MV-4-11 (cell line): ENCODE measurements at regions not wholly inside any gene's neighbourhood (a gene's known extent, or its start where the extent isn't known, plus 50 kb on each side); places are given as distances from the start of the nearest gene placed in this dataset.
"Not testable (repeated sequence)": the region's sequence is repeated elsewhere in the genome, so short reads cannot be mapped to it uniquely, and the experiment has no call there.

ENCODE experiments used
- DNase-seq: peaks from one replicate; lab custom pipeline; 2025; lab: John Stamatoyannopoulos, UW

DNA sequence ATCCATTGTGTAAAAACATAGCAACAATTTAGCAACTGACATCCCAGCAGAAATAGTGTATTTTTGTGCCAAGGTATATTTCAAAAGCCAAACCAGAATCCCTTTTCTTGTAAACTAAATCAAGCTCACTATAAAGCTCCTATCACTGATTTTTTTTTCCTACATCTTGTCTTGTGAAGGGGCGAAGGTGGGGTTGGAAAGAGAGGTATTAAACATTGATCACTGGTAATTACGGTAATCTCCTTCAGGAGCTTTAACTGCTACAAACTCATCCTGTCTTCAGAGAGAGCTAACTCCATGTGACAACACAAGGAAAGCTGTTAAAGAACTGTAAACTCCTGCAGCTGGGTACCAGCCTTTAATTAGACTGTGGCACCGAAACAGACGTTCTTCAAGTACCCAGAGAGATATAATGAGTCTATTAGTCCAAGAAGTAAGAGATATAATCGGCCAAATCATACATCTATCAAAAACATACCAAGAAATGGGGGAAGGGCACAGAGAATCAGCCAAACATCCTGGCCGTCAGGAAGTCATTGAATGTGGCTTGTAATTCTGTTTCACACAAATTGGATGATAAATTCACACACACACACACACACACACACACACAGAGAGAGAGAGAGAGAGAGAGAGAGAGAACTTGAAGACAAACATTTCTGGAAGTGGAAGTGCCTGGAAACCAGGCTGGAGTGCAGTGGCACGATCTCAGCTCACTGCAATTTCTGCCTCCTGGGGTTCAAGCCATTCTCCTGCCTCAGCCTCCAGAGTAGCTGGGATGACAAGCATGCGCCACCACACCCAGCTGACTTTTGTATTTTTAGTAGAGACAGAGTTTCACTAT, 111.9 kb upstream of the PPARGC1A start:
- no peak for DNase-seq

DNA sequence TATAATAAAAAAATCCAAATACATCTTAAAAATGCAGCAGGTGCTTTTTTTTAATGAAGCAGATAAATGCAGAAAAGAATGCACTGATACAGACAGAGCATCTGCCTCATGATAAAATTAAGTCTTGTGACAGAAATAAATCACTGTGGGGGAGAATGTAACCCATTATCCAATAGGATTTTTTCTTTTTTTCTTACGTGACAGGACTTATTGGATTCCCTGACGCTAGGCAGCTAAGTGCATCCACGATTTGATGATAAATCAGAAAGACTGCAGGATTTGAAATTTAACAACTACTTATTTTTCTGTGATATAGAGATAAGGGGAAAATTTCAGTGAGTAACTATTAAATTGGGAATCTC, 110.6 kb upstream of the PPARGC1A start:
- no peak for DNase-seq

DNA sequence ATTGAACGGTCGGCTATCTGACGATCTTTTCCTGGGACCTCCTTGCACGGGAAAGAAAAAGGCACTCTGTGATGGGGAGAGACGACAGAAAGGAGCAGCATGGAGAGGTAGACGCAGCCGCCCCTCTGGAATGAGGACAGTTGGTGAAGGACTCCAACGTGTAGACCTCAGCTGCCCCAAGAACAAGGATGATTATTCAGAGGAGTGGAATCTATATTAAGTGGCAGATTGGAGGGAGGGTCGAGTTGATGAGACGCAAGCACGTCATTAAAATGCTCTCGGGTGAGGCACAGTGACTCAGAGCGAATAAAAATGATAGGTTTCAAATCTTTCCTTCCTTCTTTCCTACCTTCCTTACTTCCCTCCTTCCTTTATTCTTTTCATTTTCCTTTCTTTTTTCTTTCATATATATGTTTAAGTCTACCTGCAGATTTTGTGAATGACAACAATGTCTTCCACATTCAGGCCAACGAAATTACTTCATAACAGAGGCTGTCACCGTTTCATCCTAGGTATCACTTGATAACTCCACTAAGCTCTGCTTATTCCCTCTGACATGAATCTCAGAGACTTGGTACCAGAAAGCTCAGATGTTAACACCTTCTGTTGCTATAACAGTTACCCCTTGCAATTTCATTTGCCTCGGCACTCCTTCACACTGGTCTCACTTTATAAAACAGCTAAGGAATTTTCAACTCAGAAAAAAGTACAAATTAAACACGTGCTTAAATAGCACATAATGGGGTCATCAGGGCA, 110.0 kb upstream of the PPARGC1A start:
- no peak for DNase-seq

DNA sequence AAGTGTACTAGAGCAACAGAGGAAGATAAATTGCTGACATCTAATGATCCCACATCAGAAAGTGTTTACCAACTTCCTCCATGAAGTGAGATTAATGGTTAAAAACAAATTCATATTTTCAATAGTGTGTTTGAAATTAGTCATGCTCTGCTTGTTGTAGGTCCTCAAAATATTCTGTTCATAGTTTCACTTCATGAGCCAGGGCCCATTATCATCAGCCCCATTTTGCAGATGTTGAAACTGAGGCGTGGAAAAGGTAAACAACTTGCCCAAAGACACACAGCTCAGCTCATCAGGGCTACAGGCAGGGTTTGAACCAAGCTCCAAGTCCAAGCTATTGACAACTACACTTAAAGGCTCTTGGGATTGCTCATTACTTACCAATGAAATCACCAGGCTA, 103.5 kb upstream of the PPARGC1A start:
- DNase-seq = no peak

DNA sequence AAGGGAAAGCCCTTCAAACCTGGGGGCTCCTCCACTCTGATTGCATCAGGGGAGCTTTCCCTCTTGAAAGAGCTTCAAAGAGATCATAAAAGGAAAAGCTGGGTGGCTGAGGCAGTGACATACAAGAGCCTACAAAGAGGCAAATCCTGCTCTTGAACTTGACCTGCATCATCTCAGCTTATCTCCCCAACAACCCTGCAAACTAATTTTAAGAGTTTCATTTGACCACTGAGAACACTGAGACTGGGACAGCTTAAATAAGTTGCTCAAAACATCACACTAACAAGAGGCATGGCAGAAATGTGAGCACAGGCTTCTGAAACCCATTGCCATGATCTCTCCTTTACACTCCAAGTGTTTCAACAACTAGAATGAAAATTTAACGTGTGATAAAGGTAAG, 101.6 kb upstream of the PPARGC1A start:
- DNase-seq = no peak

DNA sequence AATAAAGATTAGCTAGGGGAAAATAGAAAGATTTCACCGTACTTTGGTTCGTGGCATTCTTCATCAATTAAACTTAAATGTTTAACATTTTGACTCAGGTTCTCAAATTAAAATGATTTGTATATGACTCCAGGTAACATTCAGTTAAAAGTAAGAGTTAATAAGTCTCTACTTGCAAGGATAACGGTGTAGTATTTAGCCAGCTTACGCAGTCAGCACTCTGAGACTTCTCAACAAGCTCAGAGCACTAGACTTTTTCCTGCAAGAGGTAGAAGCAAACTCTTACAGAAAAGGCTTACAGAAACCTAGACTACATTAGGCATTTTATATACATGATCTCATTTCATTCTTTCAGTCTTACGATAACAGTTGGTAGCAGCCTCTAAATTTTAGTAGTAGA, 96.4 kb upstream of the PPARGC1A start:
- no peak for DNase-seq

DNA sequence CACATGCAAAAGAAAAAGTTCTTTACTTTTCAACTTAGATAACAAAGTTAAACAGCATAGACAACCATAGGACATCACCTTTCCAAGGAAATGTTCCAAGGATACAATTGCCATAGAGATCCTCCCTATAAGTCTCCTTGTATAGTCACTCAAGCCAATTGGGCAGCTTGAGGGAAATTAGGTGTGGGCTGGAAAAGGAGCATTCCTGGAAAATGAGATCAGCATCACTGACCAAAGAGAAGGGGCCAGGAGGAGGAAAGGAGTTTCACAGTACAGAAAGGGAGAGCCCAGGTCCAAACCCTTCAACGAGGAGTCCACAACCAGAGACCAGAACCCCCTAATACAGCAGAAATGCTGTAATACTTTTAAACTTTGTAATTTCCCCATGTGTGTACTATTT, 91.5 kb upstream of the PPARGC1A start:
- DNase-seq = no peak

DNA sequence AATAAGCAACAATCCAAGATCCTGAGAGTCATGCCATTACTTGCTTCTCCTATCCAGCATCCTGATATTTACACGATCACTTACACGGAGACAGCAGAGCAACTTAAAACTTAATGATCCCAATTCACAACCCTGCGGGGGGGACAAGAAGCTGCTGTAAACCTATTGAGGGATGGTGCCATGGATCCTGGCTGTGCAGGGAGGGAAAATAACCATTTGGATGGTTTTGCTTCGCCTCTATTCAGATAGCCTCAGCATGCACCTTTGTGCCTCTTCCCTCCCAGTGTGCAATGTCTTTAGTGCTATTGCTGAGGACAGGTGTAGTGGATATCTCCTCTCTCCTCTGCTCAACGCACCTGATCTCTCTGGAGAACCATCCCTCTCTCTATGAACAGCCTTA, 89.7 kb upstream of the PPARGC1A start:
- no peak for DNase-seq

DNA sequence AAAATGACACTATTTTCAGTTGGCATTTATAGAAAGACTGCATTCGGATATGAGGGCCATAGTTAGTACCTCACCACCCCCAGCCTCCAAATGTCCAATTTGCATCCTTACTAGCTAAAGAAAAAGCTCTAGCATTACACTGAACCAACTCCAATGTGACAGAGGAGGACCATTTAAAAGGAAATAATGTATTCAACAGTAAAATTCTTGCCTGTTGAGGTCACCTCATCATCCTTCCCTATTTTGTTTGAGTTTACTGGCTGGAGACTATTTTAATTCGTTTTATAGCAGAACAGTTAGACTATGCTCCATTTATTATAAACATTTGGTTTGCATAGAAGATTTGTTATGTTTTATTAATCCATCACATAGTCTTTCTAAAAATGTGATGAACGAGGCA, 88.2 kb upstream of the PPARGC1A start:
- DNase-seq = no peak

DNA sequence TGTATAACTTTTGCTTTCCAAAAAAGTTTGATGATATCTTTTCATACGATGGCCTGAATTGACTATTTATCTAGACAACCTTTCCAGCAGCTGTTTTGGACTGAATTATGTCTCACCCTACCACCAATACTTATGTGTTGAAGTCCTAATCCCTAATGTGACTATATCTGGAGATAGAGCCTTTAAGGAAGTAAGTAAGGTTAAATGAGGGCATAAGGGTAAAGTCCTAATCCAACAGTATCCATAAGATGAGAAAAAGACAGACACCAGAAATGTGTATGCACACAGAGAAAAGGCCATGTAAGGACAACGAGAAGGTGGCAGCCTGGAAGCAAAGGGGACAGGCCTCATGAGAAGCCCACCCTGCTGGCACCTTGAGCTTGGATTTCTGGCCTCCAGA, 86.6 kb upstream of the PPARGC1A start:
- no peak for DNase-seq

DNA sequence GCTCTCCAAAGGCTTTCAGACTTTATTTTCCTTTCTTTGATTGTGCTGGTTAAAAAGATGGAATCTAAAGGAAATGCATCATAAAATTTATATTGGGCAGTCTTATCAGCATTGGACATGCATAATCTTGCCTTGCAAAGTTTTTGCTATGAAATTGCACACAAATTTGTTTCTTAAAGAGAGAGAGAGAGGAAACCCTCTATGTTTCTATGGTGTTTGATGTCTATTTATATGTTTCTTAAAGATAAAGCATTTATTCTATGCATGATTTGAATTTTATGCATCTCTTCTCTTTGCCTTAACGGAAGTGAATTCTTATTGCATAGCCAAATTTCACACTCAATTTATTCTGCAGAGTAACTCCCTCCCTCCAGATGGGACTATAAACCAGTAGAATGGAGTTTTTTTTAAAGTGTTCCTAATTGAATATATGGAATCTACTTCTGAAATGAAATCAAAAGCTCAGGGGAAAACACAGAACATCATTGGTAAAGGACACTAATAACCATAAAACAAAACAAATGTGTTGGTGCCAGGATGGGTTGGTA, 83.5 kb upstream of the PPARGC1A start:
- no peak for DNase-seq

DNA sequence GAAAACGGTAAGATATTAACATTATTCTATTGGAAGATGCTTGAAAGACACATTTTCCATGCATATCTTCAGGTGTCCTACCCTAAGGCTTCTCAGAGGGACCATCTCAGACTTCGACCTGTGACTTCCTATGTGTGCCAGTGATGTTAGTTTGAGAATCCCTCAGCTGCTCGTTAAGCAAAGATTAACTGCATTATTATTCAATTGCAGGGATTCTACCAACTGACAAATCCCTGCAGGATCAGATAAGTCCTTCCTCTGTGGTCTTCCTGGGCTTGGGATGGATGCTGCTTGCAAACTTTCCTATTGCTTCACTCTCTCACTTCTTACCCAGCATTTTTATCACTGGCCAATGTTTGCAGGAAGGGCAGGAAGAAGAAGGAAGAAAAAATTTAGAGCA, 83.0 kb upstream of the PPARGC1A start:
- no peak for DNase-seq

DNA sequence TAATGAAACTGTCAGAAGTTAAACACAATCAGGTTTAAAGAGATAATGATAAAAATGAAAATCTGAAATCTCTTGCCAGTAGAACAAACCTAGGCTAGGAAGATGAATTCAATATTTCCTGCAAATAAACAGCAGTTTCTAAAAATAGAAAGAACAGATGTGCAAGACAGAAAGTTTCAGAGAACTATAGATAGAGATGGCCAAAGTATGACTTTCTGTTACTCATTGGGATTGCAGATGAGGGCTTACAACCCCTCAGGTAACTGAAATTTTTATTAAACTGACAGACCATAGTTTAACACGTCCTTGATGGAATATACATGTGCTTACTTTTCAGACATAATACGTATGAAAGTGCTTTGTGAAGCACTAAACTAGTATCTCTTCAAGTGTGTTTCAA, 82.3 kb upstream of the PPARGC1A start:
- DNase-seq = no peak

DNA sequence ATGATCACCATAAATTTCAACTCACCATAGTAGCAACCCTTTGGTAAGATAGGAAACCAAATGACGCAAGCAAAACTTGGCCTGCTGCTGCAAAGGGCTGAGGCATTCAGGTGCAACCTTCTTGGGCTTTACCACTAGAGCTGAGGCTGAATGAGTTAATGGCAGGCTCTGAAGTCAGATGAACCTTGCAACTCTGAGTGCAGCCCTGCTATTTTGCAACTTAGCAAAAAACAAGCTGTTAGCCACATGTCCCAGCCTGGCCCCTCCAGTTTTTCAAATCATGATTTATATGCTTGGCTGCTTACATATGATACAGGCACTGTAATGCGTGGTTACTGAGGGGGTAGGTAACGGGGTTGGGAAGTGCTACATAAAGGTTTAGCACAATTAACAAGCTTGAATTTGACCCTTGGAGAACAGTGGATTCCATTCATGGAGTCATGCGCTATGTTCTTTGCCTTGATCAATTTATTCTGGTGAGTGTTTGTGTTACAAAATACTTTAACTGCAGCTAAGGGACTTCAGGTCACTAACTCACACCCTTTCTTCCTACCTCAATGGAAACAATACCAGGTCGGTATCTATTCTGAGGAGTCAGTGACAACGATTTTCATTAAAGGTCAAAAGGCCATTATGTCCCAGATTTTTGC, 80.5 kb upstream of the PPARGC1A start:
- no peak for DNase-seq

DNA sequence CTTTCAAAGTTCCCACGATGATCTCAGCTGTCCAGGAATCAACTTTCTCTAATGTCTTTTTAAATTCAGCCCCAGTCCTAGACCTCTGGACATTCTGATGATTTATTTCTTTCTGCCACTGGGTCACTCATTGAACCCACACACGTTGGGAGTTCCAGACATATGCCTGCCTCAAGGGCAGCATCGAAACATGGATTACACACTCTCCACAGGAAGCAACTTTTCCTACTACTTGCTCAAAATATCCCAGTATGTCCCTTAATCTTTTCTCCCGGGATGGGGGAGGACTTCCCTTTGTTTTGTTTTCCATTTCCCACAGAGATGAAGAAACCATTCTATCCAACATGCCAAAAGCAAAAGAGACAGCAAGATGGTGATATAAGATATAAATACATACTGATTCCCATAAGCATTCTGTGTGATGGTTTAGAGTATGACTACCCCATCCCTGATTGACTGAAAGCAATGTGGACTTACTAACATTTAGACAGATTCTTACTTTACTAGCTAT, 79.8 kb upstream of the PPARGC1A start:
- no peak for DNase-seq

DNA sequence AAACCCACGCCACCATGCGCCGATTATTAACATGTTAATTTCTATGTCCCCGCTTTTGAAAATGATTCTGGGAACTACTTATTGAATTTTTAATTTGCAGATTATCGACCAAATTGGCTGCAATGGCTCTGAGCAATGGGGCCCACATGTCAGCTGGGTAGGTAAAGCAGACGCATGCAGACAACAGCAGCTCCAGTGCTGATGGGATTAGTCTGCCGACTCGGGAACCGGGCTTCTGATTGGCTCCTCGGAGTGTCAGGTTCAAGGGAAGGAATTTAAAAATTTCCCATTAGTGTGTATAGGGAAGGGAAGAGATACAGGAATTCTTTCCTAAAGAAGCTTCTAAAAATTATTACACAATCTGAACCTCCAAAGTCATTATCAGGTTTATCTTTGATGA, 77.4 kb upstream of the PPARGC1A start:
- no peak for DNase-seq

DNA sequence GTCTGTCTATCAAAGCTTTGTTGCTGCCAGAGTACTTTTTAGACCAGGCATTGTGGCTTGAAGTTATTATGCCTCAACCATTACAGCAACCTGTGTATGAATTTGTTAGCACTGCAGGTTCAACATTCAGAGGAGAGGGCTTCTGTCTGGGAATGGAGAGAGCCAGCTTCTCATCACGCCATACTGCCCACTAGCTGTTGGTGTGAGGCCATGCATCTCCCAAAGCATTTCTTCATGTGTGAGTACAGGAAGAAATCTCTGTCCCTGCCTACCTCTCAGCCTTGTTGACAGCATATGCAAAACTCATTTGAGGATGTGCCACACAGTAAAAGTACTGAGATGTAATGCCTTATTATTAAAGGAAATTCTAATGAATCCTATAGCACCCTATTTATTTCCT, 76.9 kb upstream of the PPARGC1A start:
- peak; percentile 17 for DNase-seq

DNA sequence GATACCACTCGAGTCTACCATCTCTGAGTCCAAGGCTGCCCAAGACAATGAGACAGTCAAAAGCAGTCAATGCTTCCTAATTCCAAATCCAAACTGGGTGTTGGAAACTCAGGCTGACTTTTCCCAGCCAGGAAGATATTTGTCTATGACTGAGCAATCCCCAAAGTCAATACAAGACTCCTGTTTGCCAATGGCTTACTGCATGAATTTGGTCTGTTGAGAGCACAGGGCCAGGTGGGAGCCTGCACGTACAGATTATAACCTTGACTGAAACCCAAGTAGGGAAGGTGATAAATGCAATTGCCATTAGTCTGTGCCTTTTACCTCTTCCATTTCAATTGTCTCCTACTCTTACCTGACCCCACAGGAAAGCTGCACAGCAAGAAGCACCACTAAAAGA, 72.6 kb upstream of the PPARGC1A start:
- no peak for DNase-seq

DNA sequence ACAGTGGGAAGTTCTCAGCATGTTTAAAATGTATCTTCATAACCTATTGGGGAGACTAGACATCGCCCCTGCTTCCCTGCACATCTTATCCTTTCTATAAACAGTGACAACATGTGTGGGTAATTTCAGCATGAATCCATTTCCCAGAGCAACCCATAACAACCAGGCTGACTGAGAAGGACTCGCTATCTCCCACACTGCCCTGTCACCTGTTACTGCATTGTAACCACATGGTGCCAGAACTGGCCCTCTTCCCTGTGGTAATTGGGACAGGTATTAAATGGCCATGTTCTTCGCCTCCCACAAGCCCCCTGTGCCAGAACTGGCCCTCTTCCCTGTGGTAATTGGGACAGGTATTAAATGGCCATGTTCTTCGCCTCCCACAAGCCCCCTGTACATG, 71.5 kb upstream of the PPARGC1A start:
- not testable (repeated sequence) for DNase-seq

DNA sequence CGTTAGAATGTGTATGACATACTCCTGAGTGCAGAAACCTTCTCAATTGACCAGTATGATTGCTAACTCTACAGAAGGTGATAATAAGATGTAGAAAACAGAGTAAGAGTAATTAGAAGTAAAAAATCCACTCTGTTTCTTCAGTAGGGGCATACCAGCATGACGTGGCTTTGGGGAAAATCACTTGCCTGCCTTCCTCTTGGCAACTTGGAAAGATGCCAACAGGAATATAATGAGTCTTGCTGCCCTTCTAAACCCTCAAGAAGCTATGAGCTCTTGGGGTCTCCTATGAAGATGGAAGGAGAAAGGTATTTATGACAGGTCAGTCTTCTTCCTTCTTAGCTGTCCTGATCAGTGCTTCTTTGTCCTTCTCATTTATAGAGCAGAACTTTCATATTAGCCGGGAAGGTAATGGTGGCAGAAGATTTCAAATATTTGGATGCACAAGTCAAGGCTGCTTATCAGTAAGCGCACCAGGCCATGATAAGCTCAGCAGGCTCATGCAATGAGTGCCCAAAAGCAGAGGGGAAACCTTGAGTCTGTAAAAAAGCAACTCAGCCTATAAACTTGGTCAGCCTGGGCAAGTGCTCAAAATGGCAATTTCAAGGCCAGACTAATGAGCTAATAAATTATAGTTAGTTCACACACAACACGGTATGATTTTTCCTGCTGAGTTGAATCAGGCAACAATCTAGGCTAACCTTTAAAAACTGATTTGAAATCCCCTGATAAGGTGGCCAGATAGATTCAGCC, 69.7 kb upstream of the PPARGC1A start:
- no peak for DNase-seq

DNA sequence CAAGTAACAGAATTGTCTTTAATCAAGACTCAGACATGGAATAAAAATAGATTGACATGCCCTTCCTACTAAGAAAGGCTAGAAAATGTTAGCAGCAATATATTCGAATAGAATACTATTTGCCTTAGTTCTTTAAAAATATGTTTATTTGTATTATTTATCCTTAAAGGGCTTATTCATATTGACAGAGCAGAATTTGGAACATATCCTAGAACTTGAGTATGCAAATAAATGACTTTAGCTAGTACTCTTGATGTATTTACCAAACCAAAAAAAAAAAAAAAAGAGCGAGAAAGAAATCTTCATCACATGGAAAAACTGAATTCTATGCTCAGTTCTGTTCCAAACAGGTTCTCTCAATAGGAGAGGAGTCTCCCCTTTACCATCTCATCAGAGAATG, 68.9 kb upstream of the PPARGC1A start:
- DNase-seq = no peak

DNA sequence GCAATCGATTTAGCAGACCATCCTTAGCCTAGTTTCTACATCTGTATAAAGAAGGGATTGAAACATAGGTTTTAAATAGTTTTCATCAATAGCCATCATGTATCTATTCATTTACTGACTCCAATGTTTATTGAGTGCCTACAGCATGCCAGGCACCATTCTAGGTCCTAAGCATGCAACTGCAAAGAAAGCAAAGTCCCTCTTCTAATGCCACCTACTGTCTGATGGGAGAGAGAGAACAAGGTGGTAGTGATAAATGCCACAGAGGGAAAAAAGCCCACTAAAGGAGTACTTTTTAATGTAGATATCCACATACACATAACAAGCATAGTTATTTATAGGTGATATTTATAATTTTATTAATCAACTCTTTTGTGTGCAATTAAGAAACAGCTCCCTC, 67.6 kb upstream of the PPARGC1A start:
- DNase-seq = no peak
